Lower leg skin (tissue), 3 donors: ENCODE measurements at regions not wholly inside any gene's neighbourhood (a gene's known extent, or its start where the extent isn't known, plus 50 kb on each side); places are given as distances from the start of the nearest gene placed in this dataset.
"Not testable (repeated sequence)": the region's sequence is repeated elsewhere in the genome, so short reads cannot be mapped to it uniquely, and the experiment has no call there.

ENCODE experiments used
- POLR2A ChIP-seq, 2 donors: fragments of 450-650 bp; IDR thresholded peaks; one replicate each; pipeline ENCODE4 v1.6.1; 2016 to 2017; ENCODE audit warnings: antibody characterized with exemption in 2 of 2, mild to moderate bottlenecking in 1 of 2, moderate library complexity in 1 of 2
- TF ChIP-seq, protein P1 (sequence below), 3 donors: fragments of 450-650 bp; IDR thresholded peaks; one replicate each; pipeline ENCODE4 v1.5.1; 2016; ENCODE audit warnings: antibody characterized with exemption in 3 of 3, mild to moderate bottlenecking in 3 of 3, moderate library complexity in 2 of 3

DNA sequence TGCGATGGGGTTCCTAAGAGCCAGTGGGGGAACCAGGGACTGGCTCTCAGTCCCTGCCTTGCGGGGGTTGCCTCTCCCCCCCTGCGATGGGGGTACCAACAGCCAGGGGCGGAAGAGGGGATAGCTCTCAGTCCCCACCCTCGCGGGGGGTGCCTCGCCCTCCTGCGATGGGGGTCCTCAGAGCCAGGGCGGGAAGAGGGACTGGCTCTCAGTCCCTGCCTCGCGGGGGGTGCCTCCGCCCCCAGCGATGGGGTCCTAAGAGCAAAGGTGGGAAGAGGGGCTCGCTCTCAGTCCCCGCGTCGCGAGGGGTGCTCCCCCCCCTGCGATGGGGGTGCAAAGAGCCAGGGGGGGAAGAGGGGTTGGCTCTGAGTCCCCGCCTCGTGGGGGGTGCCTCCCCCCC is 162.0 kb downstream of the ATP6V0E2 start:
- TF ChIP-seq, protein P1, sequence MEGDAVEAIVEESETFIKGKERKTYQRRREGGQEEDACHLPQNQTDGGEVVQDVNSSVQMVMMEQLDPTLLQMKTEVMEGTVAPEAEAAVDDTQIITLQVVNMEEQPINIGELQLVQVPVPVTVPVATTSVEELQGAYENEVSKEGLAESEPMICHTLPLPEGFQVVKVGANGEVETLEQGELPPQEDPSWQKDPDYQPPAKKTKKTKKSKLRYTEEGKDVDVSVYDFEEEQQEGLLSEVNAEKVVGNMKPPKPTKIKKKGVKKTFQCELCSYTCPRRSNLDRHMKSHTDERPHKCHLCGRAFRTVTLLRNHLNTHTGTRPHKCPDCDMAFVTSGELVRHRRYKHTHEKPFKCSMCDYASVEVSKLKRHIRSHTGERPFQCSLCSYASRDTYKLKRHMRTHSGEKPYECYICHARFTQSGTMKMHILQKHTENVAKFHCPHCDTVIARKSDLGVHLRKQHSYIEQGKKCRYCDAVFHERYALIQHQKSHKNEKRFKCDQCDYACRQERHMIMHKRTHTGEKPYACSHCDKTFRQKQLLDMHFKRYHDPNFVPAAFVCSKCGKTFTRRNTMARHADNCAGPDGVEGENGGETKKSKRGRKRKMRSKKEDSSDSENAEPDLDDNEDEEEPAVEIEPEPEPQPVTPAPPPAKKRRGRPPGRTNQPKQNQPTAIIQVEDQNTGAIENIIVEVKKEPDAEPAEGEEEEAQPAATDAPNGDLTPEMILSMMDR (IDR thresholded peaks at IDR 0.05): not testable (repeated sequence)
- TF ChIP-seq POLR2A (IDR thresholded peaks at IDR 0.05): not testable (repeated sequence)
